GM18909 (cell line): ENCODE measurements at regions not wholly inside any gene's neighbourhood (a gene's known extent, or its start where the extent isn't known, plus 50 kb on each side); places are given as distances from the start of the nearest gene placed in this dataset.
"Not testable (repeated sequence)": the region's sequence is repeated elsewhere in the genome, so short reads cannot be mapped to it uniquely, and the experiment has no call there.

ENCODE experiments used
- ATAC-seq: cut with Tn5 transposase; IDR thresholded peaks from one replicate; pipeline ENCODE4 v1.9.1; 2021; ENCODE audit warnings: mild to moderate bottlenecking; ENCODE audit not compliant: unreplicated experiment, poor library complexity

DNA sequence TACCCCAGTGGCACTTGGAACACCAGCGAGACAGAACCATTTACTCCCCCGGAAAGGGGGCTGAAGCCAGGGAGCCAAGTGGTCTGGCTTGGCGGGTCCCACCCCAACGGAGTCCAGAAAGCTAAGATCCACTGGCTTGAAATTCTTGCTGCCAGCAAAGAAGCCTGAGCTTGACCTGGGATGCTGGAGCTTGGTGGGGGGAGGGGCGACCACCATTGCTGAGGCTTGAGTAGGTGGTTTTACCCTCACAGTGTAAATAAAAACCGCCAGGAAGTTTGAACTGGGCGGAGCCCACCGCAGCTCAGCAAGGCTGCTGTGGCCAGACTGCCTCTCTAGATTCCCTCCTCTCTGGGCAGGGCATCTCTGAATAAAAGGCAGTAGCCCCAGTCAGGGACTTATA lies 62.8 kb downstream of the RPS24 start:
- ATAC-seq, result not testable (repeated sequence)

DNA sequence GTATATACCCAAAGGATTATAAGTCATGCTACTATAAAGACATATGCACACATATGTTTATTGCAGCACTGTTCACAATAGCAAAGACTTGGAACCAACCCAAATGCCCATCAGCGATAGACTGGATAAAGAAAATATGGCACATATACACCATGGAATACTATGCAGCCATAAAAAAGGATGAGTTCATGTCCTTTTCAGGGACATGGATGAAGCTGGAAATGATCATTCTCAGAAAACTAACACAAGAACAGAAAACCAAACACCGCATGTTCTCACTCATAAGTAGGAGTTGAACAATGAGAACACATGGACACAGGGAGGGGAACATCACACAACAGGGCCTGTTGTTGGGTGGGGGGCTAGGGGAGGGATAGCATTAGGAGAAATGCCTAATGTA lies 68.9 kb downstream of the RPS24 start:
- not testable (repeated sequence) for ATAC-seq

DNA sequence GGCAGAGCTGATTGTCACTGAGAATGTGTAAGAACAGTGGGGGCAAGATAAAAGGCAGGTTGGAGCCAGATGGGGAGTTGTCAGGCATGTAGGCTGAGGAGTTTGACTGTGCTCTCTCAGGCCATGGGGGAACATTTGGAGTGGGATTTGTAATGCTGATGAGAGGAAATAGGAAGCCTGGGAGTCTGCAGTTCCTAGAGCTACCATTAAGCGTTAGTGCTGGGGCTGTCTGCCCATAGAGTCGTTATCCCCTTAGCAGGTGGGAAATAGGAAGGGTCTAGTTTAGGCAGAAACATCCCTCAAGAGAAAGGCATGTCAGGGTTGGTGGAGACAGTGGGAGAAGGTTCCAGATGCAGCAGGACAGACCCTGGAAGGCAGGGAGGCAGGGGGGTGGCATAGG lies 75.5 kb downstream of the RPS24 start:
- ATAC-seq, result no peak

DNA sequence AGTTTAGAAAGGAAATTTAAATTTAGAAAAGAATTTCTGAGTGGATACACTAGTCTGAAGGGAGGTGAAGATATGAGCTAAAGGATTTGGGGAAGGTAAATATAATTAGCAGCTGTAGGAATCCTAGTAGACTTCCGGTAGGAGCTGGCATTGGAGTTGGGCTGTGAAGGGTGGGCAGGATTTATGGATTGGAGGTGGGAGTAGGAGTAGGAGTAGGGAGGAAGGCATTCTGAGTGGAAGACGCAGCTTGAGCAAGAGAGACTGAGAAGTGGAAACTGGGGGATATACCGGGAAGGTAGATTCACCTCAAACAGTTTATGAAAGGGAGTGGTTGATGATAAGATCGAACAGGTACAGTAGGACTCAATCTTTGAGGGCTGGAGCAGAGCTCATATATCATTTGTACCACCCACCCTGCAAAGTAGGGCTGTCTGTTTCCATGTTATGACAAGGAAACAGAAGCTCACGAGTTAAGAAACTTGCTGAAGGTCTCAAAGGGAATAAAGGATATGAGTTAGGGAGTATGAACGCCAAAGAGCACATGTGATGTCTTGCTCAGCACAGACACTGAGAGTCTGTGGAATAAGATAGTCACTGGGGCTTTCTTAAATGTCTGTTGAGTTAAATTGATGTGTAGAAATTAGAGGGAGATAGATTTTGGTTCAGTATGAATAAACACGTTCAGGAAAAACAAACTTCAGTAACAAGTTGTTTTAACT lies 81.6 kb downstream of the RPS24 start:
- no peak for ATAC-seq

DNA sequence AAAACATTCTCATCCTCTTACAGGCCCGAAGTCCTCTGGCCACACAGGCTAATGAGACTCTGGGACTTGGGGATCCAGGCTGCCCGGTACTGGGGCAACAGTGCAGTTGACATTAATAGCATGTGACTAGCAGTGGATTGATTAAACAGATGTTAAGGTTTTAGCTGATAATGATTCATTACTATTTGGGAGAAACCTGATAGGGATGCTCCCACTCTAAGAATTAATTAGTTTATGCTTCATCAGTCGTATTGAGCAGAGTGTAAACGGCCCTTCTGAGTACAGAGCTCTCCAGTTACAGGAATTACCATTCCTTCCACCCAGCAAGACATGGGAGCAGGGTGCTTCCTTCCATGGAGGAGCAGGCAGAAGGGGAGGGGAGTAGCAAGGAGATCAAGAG lies 82.7 kb downstream of the RPS24 start:
- no peak for ATAC-seq

DNA sequence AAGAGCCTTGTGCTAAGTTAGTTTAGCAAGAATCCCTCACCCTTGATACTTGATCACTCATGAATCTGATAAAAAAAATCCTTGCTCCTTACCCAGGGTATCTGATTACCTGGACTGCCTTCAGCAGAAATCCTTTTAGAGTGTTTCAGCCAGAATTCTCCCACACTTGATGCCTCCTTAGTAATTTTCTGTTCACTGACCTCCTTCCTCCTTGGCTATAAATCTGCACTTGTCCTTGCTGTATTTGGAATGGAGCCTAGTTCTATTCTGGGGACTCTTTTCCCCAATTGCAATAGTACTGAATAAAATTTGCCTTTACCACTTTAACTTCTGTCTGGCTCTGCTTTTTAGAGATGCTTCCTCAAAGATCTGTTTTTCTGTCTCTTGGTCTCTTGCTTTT lies 84.9 kb downstream of the RPS24 start:
- no peak for ATAC-seq

DNA sequence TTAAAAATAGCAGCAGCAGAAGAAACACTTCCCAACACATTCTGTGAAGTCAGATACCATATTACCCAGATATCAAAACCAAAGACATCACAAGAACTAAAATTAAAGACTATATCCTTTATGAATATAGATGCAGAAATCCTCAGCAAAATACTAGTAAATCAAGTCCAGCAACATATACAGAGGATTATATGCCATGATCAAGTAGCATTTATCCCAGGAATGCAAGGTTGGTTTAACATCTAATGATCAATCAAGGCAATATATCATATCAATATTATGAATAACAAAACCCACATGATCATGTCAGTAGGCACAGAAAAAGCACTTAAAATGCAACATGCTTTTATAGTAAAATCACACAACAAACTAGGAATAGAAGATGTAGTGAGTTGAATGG lies 88.1 kb downstream of the RPS24 start:
- no peak for ATAC-seq

DNA sequence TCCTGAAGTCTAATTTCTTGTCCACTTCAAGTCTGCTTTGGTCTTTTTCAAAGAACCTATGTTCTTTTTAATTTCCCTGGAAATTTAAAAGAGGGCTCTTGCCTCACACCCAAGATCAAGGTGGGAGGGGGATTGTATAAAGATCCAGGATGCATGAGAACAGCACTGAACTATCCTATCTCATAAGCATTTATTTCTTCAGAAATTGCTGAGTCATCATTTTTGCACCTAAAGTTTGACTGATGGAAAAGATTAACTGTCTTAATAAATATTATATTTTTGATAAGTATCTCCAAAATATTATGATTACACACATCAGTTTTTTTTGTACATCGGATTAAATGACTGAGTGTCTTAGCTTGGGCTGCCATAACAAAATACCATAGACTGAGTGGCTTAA lies 90.5 kb downstream of the RPS24 start:
- no peak for ATAC-seq

DNA sequence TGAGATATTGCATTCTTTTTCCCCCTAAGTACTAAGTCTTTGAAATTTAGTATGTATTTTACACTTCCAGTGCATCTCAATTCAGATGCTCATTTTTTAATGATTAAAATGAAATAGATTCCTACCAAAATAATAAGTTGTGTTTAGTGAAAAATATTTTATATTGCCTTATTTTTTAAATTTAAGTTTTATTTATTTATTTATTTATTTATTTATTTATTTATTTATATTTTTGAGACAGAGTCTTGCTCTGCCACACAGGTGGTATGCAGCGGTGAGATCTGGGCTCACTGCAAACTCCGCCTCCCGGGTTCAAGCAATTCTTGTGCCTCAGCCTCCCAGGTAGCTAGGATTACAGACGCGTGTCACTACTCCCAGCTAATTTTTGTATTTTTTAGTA lies 95.5 kb downstream of the RPS24 start:
- ATAC-seq, result no peak

DNA sequence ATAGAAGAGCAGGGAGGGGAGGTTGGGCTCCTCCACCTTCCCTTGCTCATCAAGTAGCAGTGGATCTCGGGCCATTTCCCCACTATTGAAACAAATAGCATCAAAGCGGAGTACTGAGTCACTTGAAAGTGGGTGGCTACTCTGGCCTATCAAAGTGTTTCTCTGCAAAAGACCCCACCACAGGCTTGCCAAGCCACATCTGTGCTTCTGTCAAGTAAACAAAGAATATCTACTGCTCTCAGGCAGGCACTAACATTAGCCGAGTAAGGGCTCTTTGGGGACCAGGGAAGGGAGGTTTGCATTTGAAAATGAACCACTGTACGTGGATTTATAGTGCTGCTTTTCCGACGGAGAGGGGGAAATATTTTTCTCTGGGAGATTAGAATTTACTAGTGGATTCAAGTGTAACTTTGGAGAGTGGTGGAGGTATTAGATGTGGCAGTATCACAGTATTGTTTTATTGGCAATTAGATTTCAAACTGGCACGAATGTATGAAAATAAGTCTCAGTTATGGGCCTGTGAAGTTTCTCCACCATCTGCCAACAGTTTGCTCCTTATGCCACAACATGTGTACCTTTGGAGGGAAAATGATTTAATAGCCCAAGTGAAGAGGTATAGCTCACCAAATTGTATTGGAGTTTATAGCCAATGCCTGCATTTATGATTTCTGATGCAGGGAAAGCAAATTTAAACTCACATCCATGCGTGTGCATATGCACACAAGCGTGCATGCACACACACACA lies 97.5 kb downstream of the RPS24 start:
- ATAC-seq, result no peak

DNA sequence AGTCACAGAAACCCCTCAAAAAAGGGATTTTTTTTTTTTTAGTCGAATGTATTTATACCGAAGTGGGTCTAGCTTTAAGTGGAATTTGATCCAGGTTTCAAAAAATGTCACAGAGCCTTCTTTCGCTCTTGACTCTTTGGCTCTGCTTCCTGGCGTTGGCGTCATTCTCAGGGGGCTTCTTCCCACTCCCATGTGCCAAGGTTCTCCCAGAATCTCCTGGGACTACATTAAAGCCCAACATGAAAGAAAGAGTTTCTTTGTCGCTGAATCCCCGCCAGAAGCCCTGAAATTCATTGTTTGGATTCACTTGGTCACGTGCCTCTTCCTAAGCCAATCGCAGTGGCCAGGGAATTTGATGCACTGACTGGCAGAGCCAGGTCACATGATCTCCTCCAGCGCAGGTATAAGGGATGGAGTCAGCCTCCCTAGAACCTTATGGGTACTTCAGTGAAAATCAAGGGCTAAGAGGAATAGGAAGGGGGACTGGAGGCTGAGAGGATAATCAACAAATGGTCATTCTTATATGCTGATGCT lies 101.2 kb downstream of the RPS24 start:
- no peak for ATAC-seq

DNA sequence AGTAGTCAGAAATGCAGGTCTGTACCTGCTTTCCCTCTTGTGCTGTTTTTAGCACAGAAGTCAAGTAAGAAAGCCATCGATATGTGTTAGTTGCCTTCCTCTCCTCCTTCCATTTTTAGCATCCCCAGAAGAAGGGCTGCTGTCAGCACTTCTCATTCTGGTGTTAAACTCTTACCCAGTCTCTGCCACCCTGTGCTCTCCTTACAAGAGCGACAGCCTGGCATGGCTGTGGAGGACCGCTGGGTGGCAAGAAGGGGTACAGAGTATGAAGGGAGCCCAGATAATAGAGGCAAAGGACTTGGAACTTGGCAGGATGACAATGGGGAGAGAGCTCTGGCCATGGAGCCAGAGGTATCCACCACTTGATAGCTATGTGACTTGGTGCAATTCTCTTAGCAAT lies 103.5 kb downstream of the RPS24 start:
- no peak for ATAC-seq

DNA sequence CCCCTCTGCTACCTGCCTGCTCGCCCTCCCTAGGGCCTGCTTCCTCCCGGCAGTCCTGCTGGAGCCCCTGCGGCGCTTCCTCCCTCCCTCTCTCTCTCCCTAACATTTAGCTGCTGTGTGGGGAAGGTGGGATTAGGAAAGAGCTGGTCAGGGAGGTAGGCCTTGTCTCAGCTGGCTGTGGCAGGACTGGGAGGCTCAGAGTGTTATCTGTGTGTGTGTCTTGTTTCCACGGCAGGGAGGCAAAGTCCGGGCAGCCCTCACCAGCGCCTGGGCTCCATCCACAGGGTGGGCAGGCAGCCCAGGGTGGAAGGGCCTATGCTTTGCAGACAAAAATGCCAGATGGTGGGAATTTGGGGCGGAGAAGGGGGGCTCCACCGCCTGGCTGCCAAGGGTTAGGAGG lies 105.7 kb downstream of the RPS24 start:
- no peak for ATAC-seq

DNA sequence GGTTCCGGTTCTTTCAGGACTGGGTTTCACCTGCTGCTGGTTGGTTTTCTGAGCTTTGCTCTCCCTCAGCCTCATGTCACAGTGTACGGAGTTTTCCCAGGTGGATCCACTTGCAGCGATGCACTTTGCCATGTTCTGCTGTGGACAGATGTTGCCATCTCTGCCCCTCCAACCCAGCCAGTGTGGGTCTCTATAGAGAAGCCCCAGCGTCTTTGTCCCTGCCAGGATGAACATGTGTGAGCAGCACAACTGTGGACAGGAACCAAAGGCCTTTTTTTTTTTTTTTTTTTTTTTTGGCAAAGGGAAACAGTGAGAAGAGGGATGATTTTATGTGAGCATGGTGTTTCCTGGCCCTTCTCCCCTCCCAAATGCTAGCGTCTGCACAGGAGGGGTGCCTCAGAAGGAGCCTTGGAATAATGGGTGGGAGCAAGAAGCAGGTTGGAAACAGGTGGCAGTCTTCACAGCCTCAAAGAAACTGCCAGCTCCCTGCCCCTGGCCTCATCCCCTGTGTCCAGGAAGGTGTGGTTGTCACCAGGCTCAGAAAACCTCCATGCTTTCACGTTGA lies 106.5 kb downstream of the RPS24 start:
- ATAC-seq, result no peak

DNA sequence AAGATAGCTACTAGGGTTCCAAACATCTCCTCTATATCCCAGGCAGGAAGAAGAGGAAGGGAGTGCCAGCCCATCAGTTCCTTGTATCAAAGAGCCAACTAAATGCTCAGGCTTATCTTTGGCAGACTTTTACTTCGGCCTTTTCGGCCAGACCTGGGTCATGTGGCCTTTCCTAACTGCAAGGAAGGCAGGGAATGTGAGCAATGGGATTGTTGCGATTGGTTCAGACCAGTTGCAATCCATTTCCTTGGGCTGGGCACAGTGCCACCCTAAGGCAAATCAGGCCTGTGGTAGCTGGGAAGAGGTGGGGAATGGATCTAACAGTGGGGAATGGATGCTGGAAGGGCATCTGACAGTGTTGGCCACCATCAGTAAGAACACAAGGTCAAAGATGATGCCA lies 109.9 kb downstream of the RPS24 start:
- no peak for ATAC-seq

DNA sequence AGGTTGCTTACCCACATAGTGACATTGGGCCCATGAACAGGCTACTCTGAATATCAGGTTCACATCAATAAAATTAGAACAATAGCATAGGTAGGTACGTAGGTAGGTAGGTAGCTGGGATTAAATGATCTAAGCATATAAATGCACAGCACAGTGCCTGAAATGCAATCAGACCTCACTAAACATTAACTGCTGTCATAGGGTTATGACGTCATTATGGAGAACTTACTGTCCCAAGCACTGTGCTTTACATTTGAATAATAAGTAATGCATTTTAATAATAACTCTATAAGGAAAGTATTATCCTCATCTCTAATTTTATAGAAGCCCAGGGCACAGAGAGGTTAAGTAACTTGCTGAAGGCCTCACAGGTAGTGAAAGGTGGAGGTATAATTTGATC lies 112.5 kb downstream of the RPS24 start:
- no peak for ATAC-seq

DNA sequence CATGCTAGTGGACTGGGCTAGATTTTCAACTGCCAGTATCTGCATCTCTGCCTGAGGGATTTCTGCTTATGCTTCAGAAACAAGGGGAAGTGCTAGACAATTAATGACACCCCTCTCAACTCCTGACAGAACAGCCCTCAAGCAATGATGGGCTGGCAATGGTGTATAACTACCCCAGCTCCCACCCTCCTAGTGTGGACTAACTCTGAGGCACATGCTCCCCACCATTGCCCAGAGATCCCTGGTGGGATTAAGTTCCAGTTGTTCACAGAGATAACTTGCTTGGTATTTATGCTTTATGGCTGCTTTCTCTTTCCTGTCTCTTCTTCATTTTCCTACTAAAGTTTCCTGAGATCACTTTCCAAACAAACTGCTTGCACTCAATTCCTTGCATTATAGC lies 113.5 kb downstream of the RPS24 start:
- no peak for ATAC-seq

DNA sequence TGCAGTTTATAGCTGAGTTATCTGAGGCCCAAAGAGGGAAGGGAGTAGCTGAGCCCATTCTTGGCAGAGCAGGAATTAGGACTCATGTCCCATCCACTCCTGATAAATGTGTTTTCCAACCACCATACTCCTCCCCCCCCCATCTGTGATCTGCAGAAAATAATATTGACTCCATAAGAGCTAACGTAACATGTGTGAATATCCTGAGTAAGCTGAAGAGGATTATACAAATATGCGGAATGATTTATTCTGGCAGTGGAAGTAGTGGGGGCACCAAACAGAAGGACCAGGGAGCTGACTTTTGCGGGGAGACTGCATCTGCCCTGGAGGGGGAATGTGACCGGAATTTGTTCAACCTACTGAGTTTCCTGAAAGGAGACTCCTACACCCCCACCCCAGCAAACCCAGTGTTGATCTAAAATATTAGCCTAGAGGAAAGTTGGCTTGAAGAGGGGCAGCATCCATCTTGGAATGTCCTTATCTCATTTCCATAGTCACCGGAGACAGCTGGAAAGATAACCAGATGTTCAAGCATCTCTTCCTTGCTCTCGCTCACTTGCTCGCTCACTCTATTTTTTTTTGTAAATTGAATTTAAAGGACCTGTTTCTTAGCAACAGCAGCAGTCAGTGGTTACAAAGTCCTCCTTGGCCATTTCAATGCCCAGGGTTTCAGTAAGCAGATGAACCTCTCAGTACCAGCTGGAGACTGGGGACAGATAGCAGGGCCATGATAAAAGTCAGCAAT lies 114.7 kb downstream of the RPS24 start:
- ATAC-seq, result no peak

DNA sequence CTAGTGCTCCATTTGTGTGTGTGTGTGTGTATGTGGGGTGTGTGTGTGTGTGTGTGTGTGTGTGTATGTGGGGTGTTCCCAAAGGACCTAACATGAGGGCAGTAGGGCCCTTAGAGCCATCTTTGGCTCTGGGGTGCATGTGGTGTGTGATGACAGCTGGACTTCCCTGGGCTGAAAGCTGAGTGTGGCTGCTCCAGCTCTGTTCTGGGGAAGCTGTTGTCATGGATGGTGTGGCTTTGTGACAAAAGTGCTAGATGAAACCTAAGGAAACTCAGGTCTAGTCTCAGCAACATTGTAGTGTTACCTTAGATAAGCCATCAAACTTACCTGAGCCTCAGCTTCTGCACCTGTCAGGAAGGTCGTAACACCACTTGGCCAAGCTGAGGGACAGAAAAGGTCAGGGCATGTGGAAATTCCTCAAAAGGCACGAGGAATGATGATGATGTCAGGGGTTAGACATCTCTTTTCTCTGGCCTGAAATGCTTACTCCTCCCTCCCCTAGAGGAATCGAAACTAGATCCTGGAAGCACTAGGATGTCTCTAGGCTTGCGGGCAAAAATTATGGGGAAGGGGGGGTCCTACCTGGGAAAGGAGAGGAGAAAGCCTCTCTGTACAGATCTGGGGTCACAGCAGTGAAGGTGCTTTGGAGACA lies 115.4 kb downstream of the RPS24 start:
- no peak for ATAC-seq

DNA sequence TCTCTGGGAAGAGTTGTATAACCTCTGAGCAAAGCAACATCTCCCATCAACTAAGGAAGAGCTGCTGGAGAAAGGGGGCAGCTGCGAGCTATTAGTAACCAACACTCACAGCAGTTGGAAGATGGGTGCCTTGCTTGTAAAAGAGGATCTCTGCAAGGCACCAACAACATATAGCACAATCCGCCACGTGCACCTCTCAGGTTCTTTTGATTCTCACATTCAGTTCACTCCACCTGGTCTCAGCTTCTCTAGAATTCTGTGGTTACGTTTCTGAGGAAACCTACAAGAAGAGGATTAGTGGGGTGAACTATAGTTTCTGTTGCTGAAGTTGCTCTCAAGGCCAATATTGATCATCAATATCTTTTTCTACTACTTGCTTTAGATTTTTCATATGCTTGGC lies 117.1 kb downstream of the RPS24 start:
- ATAC-seq, result no peak
